SK-N-MC (cell line): ENCODE measurements at regions not wholly inside any gene's neighbourhood (a gene's known extent, or its start where the extent isn't known, plus 50 kb on each side); places are given as distances from the start of the nearest gene placed in this dataset.

Experiments
- EZH2 ChIP-seq: fragments of 200-600 bp; sonication (generic); IDR thresholded peaks from one replicate; pipeline ENCODE4 v1.6.1; 2017; ENCODE audit warnings: antibody characterized with exemption
- POLR2AphosphoS5 ChIP-seq: IDR thresholded peaks from 2 replicates; pipeline ENCODE4 v1.6.1; 2012; ENCODE audit warnings: mild to moderate bottlenecking, low read depth, low read length, borderline replicate concordance

GRCh38 chr5:68015381-68016302 lies 199.9 kb upstream of the PIK3R1 start:
- TF ChIP-seq EZH2: no peak
- TF ChIP-seq POLR2AphosphoS5: no peak
